GM13977 (cell line): ENCODE measurements at regions not wholly inside any gene's neighbourhood (a gene's known extent, or its start where the extent isn't known, plus 50 kb on each side); places are given as distances from the start of the nearest gene placed in this dataset.
A peak's percentile ranks its signal among the peaks of the same experiment; 100 is the strongest.

Experiments
- DNase-seq: peaks from one replicate; pipeline ENCODE4 v3.0.0; 2012; ENCODE audit warnings: low spot score
- in situ Hi-C: fragments of 300-500 bp; cut with MboI; formaldehyde crosslinking; loops from one replicate; pipeline ENCODE4 v1.12.0; 2022; ENCODE audit warnings: low sequenced_read_pairs, low pct_unique_long_range_greater_than_20kb, mixed read lengths, inconsistent platforms; ENCODE audit not compliant: unreplicated experiment
- TF ChIP-seq, protein P1 (sequence below): IDR thresholded peaks from 2 replicates; pipeline ENCODE4 v1.5.1; 2012; ENCODE audit warnings: mild to moderate bottlenecking, control low read depth; ENCODE audit not compliant: insufficient read depth; ENCODE audit errors: extremely low read depth, missing control alignments

DNA sequence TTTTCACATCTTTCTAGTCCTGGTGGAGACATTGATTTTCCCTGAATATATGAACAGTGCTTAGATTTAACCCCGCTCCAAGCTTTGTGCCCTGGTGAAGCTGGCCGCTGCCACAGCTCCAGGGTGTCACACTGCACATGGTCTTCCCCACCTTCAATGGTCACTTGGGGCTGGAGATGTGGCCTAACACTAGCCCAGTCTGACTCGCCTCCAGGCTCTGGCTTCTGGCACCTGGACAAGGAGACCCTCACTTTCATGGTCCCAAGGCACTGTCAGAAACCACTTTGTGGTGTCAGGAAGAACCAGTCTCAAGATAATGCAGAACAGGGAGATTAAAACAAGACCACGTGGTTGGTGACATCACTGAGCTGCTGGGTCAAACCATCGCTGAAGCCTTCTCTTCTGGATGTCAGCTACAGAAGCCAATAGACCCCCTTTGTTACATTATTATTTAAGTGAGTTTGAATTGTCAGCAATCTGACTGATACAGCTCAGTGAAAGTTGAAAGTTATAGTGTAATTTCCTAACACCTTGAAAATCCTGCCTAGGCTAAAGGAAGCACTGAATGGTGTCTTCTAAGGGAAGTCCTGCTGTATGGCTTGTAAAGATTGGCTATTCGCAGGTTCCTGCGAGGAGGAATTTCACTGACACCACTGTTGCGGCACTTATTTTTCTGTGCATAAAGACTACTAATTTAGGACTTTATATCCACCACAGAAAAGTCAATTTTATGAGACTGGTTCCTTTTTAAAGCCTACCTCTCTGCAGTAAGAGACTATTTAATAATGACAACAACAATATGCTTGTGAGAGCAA is 55.0 kb upstream of the CTDP1 start:
- DNase-seq, result no peak
- TF ChIP-seq, protein P1, sequence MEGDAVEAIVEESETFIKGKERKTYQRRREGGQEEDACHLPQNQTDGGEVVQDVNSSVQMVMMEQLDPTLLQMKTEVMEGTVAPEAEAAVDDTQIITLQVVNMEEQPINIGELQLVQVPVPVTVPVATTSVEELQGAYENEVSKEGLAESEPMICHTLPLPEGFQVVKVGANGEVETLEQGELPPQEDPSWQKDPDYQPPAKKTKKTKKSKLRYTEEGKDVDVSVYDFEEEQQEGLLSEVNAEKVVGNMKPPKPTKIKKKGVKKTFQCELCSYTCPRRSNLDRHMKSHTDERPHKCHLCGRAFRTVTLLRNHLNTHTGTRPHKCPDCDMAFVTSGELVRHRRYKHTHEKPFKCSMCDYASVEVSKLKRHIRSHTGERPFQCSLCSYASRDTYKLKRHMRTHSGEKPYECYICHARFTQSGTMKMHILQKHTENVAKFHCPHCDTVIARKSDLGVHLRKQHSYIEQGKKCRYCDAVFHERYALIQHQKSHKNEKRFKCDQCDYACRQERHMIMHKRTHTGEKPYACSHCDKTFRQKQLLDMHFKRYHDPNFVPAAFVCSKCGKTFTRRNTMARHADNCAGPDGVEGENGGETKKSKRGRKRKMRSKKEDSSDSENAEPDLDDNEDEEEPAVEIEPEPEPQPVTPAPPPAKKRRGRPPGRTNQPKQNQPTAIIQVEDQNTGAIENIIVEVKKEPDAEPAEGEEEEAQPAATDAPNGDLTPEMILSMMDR, result no peak
- in situ Hi-C loops, result no loop called here

DNA sequence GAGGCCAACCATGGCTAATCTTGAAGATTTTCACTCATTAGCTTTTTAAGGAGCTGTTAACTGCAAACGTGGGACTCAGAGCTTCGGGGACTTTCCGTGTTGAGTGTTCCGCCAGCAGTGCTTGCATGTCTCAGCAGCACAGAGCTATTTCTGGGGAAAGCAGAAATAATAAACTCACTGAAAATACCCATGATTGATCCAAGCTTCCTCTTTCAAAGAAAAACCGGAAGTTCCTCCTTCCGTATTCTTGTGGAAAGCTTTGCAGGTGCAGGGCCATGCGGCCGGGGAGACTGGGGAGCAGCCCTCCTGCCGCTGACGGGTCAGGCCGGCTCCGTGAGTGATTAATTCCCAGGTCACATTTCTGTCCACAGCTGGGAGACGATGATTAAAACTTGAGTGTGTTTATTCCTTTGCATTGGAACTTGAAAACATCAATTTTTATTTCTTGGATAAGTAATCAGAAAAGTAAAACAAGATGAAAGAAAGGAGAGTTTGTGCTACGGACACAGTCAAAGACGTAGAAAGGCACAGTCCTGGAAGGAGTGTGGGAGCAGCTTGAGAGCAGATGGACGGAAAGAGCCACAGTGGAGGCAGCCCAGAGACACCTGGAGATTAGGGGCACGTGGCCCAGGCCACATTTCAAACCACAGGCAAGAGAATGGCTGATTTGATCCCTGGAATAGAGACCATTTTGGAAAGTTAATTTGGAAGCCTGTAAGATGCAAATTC is 54.2 kb upstream of the CTDP1 start:
- TF ChIP-seq, protein P1, result no peak
- DNase-seq, result peak; percentile 84
- in situ Hi-C loops, result no loop called here

DNA sequence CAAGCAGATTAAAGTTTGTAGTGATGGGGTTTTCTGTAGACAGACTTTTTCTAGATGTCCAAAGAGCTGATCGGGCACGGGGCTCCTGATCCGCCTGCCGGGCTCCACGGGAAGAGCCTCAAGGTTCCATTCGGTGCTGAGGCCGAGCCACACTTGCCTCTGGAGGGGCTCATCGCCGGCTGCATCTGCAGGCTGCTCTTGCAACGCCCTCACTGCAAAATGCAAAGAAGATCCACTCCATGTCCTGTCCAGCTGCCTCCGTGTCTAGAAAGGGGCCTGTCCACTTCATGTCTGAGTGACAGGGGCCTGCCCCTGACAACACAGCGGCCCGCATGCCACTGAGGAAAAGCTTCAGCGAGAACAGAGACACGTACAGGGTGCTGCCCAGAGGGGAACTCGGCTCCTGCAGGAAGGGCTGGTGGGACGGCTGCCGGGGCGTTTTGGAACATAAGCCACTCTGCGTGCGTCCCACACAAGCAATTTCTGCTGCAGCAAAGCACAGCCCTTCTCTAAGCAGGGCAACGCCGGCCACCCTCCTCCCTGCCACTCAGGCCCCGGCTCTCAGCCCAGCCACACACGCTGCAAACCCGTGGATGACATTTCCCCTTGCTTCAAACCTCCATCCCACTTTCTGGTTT is 53.6 kb upstream of the CTDP1 start:
- no peak for DNase-seq
- in situ Hi-C loops, result no loop called here
- TF ChIP-seq, protein P1, result no peak

DNA sequence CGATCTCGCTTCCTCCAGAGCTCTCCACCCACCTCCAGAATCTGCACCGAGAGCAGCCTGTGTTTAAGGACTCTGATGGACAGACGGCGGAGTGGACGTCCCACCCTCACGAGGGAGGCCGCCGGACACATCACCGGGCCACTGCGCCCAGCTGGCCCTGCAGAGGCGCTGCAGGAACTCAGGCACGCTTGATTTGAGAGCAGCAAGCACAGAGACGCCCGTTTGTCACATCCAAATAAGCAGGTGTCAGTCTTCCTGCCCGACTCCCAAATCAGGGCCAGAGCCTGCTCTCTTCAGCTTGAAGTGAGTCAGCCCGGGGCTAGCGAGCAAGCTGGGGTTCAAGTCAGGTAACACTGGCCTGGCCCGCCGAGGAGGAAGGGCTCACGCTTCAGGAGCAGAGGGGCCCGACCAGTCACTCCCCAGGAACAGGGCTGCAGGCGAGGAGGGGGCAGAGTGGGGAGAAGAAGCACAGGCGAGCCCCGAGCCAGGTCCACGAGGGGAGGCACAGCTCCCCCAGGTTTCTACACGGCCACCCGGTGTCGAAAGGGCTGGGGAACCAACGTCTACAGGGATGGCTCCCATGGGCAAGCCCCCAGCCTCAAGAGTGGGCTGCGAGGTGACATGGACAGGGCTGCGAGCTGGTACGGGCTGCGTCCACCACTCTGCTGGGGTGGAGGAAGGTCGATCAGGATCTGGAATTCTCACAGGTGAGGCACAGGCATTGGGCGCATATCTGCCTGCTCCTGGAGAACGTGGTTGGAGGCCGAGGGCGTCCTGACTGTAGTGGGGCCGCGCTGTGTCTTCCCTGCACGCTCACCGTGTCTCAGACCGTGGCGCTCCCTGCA is 52.5 kb upstream of the CTDP1 start:
- TF ChIP-seq, protein P1, result no peak
- DNase-seq, result no peak
- in situ Hi-C loops, result no loop called here

DNA sequence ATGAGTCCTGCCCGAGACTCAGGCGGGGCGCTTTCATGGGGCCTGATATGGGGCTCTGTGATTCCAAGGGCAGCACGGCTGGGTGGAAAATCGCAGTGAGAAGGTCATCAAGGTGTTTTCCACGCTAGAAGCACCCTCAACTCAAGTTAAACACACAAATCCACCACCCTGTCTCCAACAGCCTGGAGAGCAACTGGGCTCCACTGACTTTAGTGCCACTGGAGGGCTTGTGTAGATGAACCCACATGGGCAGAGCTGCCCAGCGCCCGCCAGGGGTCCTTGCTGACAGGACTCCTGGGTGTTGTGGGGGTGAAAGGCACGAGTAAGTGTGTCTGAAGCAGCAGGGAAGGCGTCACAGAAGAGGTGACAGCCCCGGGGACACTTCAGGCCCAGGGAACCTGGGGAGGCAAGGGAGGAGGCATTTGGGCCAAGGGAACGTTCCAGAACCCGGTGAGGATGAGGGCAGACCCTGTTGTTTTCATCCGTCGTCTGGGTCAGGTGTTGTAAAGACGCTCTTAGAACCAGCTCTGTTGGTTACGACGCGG is 51.8 kb upstream of the CTDP1 start:
- no peak for DNase-seq
- in situ Hi-C loops, result no loop called here
- TF ChIP-seq, protein P1, result no peak
